ENCODE measurements at regions not wholly inside any gene's neighbourhood (a gene's known extent, or its start where the extent isn't known, plus 50 kb on each side); places are given as distances from the start of the nearest gene placed in this dataset.

GRCh38 chr22:19621373-19622060 lies 92.8 kb upstream of the SEPTIN5 start:
- no peak for DNase-seq (ENCODE audit: low spot score)

GRCh38 chr22:19622061-19622441 lies 92.3 kb upstream of the SEPTIN5 start:
- DNase-seq (ENCODE audit: low spot score), result no peak

- no peak for DNase-seq (ENCODE audit: low spot score)
These were observed 88.8 kb upstream of the SEPTIN5 start for GRCh38 chr22:19625331-19626041.

- DNase-seq (ENCODE audit: low spot score), result no peak
These were observed 88.2 kb upstream of the SEPTIN5 start for GRCh38 chr22:19626042-19626587.

GRCh38 chr22:19626666-19627065 lies 87.6 kb upstream of the SEPTIN5 start:
- DNase-seq (ENCODE audit: low spot score), result no peak

GRCh38 chr22:19628038-19628776 lies 86.1 kb upstream of the SEPTIN5 start:
- no peak for DNase-seq (ENCODE audit: low spot score)

GRCh38 chr22:19629331-19629719 lies 85.0 kb upstream of the SEPTIN5 start:
- no peak for DNase-seq (ENCODE audit: low spot score)

- peak; percentile 87 for DNase-seq (ENCODE audit: low spot score)
These were observed 84.4 kb upstream of the SEPTIN5 start for GRCh38 chr22:19629720-19630419.

GRCh38 chr22:19630614-19631013 lies 83.7 kb upstream of the SEPTIN5 start:
- DNase-seq (ENCODE audit: low spot score), result no peak

- DNase-seq (ENCODE audit: low spot score), result no peak
These were observed 82.2 kb upstream of the SEPTIN5 start for GRCh38 chr22:19631899-19632667.

- DNase-seq (ENCODE audit: low spot score), result no peak
These were observed 81.6 kb upstream of the SEPTIN5 start for GRCh38 chr22:19632668-19633148.

GRCh38 chr22:19634226-19634975 lies 79.9 kb upstream of the SEPTIN5 start:
- no peak for DNase-seq (ENCODE audit: low spot score)

- DNase-seq (ENCODE audit: low spot score), result no peak
These were observed 78.7 kb upstream of the SEPTIN5 start for GRCh38 chr22:19635644-19636043.

GRCh38 chr22:19636696-19637407 lies 77.5 kb upstream of the SEPTIN5 start:
- DNase-seq (ENCODE audit: low spot score), result no peak

GRCh38 chr22:19637408-19638281 lies 76.7 kb upstream of the SEPTIN5 start:
- no peak for DNase-seq (ENCODE audit: low spot score)

- DNase-seq (ENCODE audit: low spot score), result no peak
These were observed 75.9 kb upstream of the SEPTIN5 start for GRCh38 chr22:19638282-19639015.

- DNase-seq (ENCODE audit: low spot score), result no peak
These were observed 74.6 kb upstream of the SEPTIN5 start for GRCh38 chr22:19639610-19640135.

- DNase-seq (ENCODE audit: low spot score), result no peak
These were observed 74.0 kb upstream of the SEPTIN5 start for GRCh38 chr22:19640306-19640705.
